ENCODE measurements at regions not wholly inside any gene's neighbourhood (a gene's known extent, or its start where the extent isn't known, plus 50 kb on each side); places are given as distances from the start of the nearest gene placed in this dataset.

- TF ChIP-seq CTCF (IDR thresholded peaks at IDR 0.05) (no peak), POLR2A (IDR thresholded peaks at IDR 0.05) (no peak)
Measured at GRCh38 chr22:49214976-49215375, 612.7 kb downstream of the BRD1 start.

Measured in adrenal gland (tissue), 5 donors.